ENCODE measurements at regions not wholly inside any gene's neighbourhood (a gene's known extent, or its start where the extent isn't known, plus 50 kb on each side); places are given as distances from the start of the nearest gene placed in this dataset.
"Not testable (repeated sequence)": the region's sequence is repeated elsewhere in the genome, so short reads cannot be mapped to it uniquely, and the experiment has no call there.

DNA sequence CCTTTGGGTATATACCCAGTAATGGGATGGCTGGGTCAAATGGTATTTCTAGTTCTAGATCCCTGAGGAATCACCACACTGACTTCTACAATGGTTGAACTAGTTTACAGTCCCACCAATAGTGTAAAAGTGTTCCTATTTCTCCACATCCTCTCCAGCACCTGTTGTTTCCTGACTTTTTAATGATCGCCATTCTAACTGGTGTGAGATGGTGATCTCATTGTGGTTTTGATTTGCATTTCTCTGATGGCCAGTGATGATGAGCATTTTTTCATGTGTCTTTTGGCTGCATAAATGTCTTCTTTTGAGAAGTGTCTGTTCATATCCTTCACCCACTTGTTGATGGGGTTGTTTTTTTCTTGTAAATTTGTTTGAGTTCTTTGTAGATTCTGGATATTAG, 583.8 kb downstream of the TBC1D22A start:
- TF ChIP-seq POLR2A, CTCF (IDR thresholded peaks at IDR 0.05): not testable (repeated sequence)

Data from tibial nerve (tissue), 3 donors.